EL (cell line): ENCODE measurements at regions not wholly inside any gene's neighbourhood (a gene's known extent, or its start where the extent isn't known, plus 50 kb on each side); places are given as distances from the start of the nearest gene placed in this dataset.

Experiments used
- DNase-seq: peaks from one replicate; pipeline ENCODE4 v3.0.0-alpha.2; 2016

DNA sequence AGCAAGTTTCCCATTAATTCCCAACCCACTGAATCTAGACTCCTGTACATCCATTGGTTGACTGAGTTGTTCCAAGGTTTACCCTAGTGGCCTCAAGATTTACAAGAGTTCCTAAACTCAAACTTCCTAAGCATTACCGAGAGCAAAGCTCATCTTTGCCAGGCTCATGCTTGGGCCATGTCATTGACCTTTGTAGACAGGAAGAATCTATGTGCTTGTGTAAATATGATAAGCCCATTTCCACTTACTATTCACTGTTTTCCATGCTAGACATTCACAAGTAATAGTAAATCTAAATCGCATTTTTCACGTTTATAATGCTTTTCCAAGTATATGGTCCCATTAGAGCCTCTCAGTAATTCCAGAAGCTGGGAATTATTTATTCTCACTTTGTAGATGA is 534.5 kb upstream of the CLINT1 start:
- DNase-seq: no peak

DNA sequence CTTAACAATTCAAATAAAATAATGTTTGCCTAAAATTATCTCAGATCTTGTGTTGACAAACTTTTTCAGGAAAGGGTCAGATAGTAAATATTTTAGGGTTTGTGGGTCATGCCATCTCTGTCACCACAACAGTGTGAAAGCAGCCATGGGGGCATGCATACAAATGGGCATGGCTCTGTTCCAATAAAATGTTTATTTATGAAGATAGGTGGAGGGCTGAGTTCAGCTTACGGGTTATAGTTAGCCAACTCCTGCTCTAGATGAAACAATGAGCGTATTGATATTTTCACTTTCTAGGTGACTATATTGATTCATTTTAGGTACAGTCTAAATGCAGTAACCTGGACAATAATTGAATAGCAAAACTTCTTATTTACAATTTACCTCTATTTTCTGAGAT is 533.8 kb upstream of the CLINT1 start:
- no peak for DNase-seq

DNA sequence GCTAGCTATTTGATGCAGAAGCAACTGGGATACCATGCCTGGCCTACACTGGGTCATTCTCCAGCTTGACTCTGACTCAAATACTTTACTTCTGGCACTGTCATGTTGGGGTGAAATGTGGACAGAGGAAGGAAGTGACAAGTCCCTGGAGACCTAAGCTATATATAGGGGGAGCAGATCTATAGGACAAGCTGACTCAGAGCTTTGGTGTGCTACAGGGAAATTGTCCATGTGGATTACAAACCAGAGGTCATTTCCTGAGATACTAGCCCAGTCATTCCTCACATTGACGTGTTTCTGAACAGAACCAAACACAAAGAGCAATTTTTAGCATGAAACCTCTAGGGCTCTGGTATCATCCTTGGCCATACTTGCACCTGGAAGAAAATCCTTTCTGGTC is 531.6 kb upstream of the CLINT1 start:
- peak; percentile 85 for DNase-seq

DNA sequence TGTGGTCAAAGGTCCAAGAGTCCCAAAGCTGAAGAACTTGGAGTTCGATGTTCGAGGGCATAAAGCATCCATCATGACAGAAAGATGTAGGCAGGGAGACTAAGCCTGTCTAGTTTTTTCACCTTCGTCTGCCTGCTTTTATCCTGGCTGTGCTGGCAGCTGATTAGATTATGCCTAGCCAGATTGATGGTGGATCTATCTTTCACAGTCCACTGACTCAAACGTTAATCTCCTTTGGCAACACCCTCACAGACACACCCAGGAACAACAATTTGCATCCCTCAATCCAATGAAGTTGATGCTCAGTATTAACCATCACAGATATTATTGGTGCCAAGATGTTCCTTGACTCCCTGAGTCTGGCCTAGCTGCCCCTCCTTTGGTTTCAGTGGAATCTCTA is 530.8 kb upstream of the CLINT1 start:
- no peak for DNase-seq

DNA sequence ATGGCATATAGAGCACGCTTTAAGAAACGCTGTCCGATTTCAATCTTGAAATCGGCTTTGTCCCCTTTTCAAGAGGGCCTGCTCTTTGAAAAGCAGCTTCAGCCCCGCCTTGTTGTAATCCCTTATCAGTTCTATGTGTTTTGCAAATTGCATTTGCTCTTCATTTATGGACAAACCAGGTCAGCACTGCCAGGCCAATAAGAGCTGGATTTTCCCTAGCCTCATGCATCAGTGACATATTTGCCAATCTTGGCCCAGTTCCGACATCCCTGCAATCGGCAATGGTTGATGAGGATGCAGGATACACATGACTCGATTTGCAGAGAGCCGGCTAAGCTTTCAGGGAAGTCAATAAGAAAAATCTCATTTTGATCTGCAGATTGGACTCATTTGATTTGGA is 529.1 kb upstream of the CLINT1 start:
- no peak for DNase-seq

DNA sequence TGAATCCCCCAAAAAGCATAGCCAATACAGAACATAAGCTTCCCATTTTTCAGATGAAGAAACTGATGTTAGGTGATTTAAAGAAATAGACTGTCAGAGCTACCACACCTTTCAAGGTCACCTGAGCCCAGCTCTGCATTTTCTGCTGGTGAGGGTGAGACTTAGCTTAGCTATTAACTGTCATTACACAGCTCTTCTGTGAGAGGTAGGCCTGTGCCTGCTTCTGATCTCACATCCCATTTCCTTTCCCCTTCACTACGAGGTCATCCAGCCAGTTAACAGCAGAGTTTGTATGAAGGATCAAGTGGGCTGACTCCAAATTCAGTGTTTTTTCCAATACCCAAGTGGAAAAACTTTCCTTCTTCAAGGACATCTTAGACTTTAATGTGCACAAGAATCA is 528.6 kb upstream of the CLINT1 start:
- peak; percentile 5 for DNase-seq

DNA sequence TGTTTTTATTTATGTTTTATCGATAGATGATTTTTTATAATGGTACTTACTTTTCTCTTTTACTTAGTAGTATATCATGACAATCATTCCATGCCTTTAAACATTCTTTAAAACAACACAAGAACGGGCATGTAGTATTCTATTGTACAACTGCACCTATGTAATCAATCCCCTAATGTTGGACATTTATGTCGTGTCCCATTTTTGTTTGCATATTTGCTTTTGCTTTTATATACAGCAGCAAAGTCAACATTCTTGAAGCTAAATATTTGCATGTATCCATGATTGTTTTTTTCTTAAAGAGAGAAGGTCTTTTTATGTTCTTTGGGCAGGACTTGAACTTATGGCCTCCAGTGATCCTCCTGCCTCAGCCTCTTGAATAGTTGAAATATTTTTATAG is 527.0 kb upstream of the CLINT1 start:
- DNase-seq: no peak

DNA sequence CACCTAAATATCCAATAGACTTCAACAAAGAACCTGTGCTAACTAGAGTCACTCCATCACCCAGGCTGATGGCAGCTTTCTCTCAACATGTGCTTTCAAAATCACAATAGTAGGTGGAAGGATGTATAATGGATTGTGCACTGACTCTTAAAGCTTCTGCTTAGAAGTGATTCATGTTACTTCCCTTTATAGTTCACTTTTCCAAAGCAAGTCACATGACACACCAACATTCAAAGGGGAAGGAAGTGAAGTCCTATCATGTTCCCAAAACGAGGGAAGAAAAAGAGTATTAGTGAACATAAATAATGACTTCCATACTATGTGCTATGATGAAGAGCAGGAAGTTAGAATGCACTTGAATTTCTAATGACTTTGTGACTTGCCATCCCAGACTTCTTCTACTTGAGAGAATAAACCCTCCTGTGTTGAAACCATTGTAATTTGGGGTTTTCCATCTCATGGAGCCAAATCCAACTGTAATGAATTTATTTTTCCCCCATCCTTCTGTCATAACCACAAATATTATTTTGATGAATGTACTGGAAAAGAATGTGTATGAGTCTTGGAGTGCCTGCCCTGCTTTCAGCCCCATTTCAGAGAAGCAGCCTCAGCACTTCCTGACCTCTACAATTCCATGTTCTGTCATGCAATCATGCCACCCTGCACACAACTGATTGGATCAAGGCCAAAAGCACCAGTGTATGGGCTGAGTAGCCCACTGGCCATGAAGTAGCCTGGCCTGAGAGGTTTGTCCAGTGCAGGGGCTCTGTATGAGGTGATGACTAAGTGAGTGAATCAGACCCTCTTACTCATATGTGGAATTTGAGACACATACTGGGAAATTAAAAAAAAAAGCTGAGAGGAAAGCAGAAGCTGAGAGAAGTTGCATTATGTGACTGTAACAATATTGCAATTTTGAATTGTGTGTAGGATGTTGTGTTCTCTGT is 525.9 kb upstream of the CLINT1 start:
- DNase-seq: peak; percentile 99

DNA sequence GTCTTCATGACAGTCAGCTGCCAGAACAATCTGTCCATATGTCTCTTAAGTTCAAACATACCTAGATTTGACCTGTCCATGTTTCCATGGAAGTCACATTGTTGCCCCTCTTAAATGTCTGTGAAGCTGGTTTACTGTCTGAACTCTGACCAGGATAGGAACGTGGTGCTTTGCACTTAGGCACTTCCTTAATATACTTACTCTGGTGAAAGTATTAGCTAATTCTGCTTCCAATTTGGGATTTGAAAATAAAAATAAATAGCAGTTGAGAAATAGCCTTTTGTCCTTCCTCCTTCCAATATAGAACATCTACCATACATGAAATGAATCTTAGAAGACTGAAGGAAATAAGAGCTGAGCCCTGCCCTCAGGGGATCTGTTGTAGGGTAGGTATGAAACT is 524.5 kb upstream of the CLINT1 start:
- DNase-seq: no peak

DNA sequence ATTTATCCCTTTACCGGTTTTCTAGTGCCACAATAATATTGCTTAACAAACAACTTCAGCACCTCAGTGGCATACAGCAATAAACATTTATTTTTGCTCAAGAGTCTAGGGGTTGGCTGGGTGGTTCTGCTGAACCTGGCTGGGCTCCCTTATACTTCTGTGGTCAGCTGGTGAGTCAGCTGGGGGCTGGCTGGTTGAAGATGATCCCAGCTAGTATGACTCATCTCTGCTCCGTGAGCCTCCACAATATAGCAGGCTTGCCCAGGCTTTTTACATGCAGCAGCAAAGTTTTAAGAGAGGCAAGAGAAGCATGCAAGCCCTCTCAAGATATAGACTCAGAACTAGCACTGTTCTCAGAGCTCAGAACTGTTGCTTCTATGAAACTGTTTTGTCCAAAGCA is 523.5 kb upstream of the CLINT1 start:
- peak; percentile 97 for DNase-seq

DNA sequence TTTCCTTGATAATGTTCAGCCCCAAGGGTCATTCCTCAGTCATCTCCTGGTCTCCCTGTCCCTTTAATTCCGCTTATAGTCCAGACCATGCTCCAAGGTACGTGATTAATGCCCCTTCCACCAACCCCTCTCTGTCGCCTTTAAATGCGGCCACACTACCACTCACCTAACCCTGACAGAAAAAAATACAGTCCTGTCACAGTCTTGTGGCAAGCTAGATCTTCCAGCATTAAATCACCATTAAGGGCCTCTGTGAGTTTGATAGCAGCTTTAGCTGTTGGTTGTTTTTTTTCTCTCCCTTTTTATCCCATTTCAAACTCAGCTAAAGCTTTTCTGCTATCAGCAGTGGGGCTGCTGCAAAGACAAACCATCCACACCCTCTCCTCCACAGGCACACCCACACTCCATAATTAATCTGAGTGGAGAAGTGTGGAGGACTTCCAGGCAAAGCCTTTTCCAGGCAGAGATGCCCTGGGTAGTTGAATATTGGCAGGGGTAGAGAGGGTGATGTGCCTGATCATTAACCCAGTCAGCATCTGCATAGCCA is 522.7 kb upstream of the CLINT1 start:
- no peak for DNase-seq

DNA sequence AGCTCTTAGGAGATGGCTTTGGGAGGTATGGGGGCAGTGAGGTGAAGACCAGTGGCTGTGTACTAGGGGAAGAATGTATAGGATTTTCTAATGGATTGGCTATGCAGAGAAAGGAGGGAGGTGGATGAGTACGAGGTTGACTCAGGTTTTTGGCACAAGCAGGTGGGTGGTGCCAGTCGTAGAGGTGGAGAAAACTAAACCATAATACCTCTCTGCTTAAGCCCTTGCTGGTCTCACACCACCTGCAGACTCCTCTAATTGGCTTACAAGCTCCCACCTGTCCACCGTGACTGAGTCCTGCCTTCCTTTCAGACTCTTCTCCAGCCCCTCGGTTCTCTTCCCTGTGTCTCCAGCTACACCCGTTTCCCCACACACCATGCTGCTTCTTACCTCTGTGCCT is 521.7 kb upstream of the CLINT1 start:
- DNase-seq: no peak

DNA sequence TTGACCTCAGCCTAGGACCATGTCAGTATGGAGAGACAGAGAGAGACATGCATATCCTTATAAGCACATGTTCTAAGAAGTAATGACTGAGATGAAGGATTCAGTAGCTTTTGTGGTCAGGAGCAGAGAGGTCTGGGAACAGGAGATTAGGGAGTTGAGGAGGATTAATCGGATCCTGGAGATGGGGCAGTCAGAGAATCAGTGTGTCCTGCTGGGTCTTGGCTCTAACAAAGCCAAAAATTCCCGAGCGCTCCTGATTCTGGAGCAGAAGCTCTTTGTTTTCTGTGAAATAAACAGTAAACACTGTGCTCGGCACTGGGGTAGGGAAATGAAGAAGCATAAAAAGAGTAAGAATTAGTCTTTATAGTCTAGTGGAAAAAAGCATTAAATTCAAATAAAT is 520.0 kb upstream of the CLINT1 start:
- no peak for DNase-seq

DNA sequence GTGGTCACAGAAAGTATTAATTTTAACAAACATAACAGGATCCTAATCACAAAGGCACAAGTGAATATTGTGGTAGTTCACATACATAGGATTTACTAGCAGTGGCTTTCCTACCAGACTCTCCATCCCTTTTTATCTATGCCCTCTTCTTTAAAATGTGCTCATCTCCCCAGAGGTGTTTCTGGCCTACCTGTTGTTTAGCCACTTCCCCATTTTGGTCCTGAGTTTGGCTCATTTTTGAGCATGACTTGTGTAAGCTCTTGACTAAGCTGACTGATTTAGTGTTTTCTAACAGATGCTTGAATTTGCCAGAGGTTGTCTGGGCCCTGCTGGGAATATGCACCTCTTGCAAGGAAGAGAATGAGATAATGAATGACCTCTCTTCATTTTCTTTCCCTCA is 517.7 kb upstream of the CLINT1 start:
- no peak for DNase-seq

DNA sequence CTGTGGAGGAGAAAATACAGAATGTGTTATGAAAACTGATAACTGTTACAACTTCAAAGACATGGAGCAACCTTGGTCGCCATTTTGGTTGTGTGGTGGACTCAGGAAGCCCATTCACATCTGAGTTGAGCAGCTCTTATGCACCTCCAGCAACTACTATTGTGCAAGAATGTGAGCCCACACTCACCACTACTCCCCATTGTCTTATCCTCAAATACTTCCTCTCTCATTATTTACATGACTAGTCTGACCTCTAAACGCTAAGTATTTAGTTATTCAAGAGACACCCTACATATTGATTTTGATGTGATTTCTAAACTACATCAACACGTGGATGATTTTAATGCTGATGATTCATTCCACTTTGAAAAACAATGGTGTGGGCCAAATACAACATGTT is 516.6 kb upstream of the CLINT1 start:
- DNase-seq: no peak

DNA sequence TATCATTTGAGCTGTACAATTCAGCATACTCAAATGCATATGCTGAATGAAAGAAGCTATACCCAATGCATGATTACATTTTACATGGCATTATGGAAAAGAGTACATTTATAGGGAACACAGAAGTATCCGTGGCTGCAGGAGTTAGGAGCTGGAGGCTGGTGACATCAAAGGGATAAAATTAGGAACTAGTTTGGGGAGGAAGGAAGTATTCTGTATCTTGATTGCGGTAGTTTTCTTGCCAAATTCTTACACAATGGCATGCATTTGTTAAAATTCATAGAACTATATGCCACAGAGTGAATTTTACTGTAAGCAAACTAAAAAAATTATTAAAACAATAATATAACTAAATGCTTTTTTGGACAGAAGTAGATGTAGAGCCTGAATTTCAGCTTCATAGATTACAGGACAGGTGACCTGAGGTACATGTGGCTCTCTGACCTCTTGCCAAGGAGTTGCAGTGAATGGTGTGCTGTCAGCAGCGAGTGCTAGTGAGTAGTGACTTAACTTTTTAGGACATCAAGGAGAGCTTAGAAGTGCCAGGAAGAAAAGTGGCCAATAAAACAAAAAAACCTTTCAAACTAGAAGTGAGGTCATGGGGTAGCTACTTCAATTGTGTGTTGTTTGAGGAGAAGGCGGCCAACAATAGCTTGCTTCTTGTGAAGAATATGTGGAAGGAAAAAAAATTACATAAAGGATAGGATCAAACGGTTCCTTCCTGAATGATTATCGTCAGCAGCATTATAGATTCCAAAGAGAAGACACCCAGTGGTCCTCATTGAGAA is 514.9 kb upstream of the CLINT1 start:
- no peak for DNase-seq

DNA sequence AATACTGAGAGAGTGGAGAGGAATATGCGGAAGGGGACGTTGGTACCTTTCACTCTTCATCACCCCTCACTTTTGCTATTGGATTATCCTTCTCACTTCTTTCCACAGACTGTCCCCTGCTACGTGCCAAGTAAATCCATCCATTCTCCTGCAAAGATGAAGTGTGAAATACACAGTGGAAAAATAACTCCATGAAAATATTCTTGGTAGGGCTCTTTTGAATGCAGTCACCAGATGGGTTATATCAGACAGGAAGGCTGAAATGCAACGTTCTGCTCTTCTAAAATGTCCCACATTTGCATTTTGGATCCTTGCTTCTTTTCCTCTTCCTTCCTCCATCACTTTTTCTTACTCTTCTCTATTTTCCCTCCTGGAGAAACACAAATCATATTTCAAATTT is 510.3 kb upstream of the CLINT1 start:
- DNase-seq: no peak

DNA sequence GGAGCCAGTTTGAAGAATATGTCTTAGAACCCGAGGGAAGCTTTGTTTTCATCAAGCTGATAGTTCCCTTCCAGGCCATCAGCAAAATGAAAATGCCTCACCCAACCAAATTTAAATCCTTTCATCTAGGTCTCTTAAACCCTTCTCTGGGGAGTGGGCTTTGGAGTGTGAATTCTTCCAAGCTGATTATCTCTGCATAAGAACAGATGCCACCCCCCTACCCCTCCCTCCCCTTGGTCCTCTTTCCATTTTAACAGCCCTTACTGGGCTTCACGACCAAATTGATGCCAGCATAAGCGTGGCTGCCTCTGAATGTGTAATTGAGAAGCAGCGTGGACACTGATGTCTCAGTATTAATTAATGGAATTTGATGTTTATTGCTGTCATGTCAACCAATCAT is 509.7 kb upstream of the CLINT1 start:
- DNase-seq: no peak

DNA sequence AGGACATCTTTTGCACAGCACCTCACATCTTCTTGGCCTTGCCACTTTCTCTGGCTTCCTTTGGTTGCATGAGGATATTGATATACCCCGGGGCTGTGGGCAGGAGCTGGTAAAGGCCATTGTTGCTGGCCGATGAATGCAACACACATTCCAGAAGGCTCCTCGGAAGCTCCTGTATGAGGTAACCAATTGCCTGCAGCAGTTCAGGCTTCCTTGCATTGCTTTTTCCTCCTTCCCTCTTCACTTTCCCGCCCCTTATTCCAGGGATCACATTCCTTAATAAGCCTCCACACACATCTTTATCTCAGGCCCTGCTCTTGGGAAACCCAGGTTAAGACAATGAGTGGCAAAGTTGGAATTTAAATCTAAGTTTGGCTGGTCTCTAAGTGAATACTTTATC is 505.4 kb upstream of the CLINT1 start:
- DNase-seq: no peak

DNA sequence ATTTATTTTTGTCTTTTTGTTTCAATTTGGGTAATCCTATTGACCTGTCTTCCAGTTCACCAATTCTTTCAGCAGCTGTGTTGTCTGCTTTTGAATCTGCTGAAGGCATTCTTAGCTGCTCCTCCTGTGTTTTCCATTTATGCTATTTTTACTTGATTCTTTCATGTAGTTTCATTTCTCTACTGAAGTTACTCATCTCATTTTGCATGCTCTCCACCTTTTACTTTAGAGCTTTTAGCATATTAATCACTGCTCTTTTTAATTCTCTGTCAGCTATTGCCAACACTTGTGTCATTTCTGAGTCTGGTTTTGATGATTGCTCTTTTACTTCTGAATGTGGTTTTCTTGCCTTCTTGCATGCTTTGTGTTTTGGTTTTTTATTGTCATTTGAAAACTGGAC is 496.0 kb upstream of the CLINT1 start:
- no peak for DNase-seq

DNA sequence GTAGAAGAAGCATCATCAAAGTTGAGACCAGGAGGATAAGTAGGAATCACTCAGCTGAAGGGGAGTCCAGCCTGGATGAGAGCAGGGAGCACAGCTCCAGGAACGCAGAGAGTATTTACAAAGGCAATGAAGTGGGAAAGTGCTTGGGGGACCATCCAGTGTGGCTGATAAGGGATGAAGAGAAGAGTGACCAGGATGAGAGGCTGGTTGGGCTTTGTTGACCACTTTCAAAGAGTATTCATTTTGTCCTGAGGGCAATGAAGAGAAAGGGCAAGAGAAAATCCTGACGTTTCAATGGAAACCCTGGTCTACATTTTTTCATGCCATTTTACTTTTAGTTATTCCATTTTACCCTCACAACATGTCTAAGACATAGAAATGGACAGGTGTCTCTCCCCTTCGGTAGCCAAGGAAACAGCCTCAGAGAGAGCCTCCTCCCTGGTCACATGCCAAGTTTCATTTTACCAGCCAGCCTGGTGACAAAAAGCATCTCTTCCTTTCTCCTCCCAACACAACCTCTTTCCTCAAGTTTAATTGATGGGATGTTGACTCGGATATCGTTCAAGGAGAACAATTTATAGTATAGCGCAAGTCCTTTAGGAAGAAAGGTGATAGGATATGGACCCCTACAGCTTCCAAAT is 492.7 kb upstream of the CLINT1 start:
- no peak for DNase-seq

DNA sequence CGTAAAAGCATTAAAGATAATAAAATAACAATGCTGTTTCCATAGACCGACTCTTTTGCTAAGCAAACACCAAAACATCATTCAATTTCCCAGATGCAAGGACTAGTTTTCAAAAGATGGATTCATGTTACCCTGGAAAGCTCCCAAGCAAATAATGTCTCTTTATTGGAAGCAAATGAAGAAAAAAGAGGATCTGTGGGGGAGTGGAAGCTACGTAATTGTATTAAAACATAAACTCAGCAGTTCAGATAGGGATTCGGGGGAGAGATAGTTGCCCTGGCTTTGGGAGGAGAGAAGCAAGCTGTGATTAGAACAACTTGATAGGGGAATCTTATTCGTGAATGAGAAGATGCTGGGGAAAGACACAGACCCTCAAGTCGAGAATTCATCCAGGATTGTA is 491.0 kb upstream of the CLINT1 start:
- no peak for DNase-seq

DNA sequence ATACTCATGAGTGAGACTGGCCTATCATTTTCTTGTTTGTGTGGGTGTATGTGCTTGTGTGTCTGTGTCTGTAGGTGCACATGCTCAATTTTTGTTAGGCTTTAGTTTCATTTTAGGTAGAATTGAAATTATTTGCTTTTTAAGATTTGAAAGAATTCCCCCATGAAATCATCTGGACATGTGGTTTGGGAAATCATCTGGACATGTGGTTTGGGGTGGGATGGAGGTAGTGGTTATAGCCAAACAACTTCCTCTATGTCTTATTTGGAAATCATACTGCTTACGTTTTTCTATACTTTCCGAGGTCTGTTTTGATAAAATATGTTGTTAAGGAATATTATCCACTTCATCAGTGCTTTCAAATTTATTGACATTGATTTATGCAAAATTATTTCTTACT is 485.4 kb upstream of the CLINT1 start:
- DNase-seq: no peak

DNA sequence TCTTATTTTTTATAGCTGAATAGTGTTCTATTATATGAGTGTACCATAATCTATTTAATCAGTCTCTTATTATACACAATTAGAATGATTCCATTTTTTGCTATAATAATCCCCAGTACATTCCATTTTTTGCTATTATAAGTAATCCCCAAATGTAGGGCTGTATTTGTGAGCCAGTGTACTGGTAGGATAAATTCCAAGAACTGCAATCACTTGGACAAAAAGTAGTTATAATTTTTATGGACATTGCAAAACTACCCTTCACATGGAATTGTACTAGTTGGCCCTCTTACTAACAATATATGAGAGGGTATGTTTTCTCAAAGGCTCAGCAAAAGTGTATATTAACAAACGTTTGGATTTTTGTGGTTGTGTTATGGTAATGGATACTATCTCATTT is 481.7 kb upstream of the CLINT1 start:
- no peak for DNase-seq
